Uterus (tissue), 2 donors: ENCODE measurements at regions not wholly inside any gene's neighbourhood (a gene's known extent, or its start where the extent isn't known, plus 50 kb on each side); places are given as distances from the start of the nearest gene placed in this dataset.

Experiments used
- POLR2A ChIP-seq, 2 donors: fragments of 450-650 bp; IDR thresholded peaks; one replicate each; pipeline ENCODE4 v1.6.1; 2016; ENCODE audit warnings: antibody characterized with exemption in 2 of 2, mild to moderate bottlenecking in 1 of 2, moderate library complexity in 1 of 2
- TF ChIP-seq, protein P1 (sequence below), 4 experiments: fragments of 200-600 bp in 2 of 4; fragments of 450-650 bp in 2 of 4; sonication (generic) in 2 of 4; IDR thresholded peaks; one replicate each; pipeline ENCODE4 v1.5.1; 2016 to 2019; ENCODE audit warnings: antibody characterized with exemption in 4 of 4, mild to moderate bottlenecking in 2 of 4, moderate library complexity in 1 of 4

DNA sequence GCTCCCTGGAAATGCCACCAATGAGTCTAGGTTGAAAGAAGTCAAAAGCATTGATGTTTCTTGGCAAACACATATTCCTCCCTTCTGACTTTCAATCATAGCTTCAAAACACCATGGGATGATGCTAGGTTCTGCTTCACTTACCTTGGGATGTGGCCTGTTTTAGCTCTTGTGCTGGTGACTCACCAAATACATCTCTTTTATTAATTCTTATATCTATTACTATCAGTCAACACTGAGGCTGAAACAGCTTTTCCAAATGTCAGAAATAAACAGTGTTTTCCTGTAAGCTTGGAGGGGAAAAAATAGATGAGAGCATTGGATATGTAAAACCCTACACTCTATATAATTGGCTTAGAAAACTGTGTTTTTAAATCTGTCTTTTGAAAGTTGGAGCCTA, 245.4 kb upstream of the NREP start:
- TF ChIP-seq, protein P1, sequence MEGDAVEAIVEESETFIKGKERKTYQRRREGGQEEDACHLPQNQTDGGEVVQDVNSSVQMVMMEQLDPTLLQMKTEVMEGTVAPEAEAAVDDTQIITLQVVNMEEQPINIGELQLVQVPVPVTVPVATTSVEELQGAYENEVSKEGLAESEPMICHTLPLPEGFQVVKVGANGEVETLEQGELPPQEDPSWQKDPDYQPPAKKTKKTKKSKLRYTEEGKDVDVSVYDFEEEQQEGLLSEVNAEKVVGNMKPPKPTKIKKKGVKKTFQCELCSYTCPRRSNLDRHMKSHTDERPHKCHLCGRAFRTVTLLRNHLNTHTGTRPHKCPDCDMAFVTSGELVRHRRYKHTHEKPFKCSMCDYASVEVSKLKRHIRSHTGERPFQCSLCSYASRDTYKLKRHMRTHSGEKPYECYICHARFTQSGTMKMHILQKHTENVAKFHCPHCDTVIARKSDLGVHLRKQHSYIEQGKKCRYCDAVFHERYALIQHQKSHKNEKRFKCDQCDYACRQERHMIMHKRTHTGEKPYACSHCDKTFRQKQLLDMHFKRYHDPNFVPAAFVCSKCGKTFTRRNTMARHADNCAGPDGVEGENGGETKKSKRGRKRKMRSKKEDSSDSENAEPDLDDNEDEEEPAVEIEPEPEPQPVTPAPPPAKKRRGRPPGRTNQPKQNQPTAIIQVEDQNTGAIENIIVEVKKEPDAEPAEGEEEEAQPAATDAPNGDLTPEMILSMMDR (IDR thresholded peaks at IDR 0.05) = no peak
- TF ChIP-seq POLR2A (IDR thresholded peaks at IDR 0.05) = no peak
